Esophagus squamous epithelium (tissue), 4 donors: ENCODE measurements at regions not wholly inside any gene's neighbourhood (a gene's known extent, or its start where the extent isn't known, plus 50 kb on each side); places are given as distances from the start of the nearest gene placed in this dataset.

ENCODE experiments used
- CTCF ChIP-seq, 6 experiments: fragments of 450-650 bp in 4 of 6; fragments of 200-600 bp in 2 of 6; sonication (generic) in 2 of 6; IDR thresholded peaks; one replicate each; pipeline ENCODE4 v1.5.1; 2016 to 2019; ENCODE audit warnings: antibody characterized with exemption in 6 of 6, mild to moderate bottlenecking in 4 of 6, moderate library complexity in 4 of 6
- POLR2A ChIP-seq, 4 donors: fragments of 450-650 bp; IDR thresholded peaks; one replicate each; pipeline ENCODE4 v1.6.1; 2017; ENCODE audit warnings: antibody characterized with exemption in 4 of 4, mild to moderate bottlenecking in 4 of 4, moderate library complexity in 3 of 4

- TF ChIP-seq CTCF (IDR thresholded peaks at IDR 0.05) (no peak), POLR2A (IDR thresholded peaks at IDR 0.05) (no peak)
These were observed 56.2 kb upstream of the ANTXRL start for GRCh38 chr10:46230615-46231014.
